HL-60/S4 treated with phorbol 12-myristate 13-acetate at 8.2 ng/mL for 4 days and 3 days (cell line): ENCODE measurements at regions not wholly inside any gene's neighbourhood (a gene's known extent, or its start where the extent isn't known, plus 50 kb on each side); places are given as distances from the start of the nearest gene placed in this dataset.

Experiments
- in situ Hi-C: fragments of 300-500 bp; cut with MboI; formaldehyde crosslinking; loops from 2 replicates; pipeline ENCODE4 v1.15.0; 2022; ENCODE audit warnings: low sequenced_read_pairs

- in situ Hi-C loops, result no loop called here
These were observed 205.0 kb downstream of the RBFOX3 start for GRCh38 chr17:79405823-79406222.

- in situ Hi-C loops, result no loop called here
These were observed 206.5 kb downstream of the RBFOX3 start for GRCh38 chr17:79404136-79404911.

DNA sequence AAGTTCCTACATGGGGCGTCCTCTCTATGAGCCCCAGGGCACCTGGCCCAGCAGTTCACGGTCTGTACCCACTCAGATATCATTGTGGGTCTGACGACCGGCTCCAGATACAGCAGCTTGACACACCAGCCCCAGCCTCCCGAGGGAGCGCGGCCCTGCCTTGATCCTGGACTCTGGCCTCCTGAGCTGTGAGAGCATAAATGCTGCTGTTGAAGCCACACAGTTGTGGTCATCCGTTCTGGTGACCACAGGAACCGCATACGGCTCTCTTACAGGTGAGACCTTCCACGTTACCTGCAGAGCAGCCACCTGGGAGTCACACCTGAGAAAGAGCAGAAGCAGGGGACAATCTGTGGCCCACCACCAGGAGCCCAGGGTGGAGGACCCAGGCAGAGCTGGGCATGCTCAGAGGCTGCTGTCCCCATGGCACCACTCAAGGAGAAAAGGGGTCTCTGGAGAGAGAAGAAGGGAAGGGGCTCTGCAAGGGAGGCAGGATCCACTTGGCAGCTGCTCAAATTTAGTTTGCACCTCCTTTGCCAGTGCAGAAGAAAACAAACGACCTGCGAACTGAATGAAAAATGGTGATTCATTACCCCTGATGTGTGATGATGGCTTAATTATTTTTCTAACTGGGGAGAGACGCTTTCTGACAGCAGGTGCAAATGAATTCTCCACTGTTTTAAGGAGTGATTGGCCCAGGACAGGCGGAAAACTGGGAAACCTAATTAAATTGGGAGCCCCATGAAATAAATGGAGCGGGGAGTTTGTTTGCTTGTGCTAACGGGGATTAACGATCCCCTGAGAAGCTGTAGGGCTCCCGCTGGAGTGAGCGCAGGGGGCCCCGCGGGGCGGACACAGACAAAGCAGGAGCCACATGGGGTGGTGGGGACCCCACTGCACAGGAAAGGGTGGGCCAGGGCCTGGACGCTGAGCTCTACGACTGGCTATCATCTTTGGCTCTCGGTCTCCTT, 208.9 kb downstream of the RBFOX3 start:
- in situ Hi-C loops, result no loop called here

DNA sequence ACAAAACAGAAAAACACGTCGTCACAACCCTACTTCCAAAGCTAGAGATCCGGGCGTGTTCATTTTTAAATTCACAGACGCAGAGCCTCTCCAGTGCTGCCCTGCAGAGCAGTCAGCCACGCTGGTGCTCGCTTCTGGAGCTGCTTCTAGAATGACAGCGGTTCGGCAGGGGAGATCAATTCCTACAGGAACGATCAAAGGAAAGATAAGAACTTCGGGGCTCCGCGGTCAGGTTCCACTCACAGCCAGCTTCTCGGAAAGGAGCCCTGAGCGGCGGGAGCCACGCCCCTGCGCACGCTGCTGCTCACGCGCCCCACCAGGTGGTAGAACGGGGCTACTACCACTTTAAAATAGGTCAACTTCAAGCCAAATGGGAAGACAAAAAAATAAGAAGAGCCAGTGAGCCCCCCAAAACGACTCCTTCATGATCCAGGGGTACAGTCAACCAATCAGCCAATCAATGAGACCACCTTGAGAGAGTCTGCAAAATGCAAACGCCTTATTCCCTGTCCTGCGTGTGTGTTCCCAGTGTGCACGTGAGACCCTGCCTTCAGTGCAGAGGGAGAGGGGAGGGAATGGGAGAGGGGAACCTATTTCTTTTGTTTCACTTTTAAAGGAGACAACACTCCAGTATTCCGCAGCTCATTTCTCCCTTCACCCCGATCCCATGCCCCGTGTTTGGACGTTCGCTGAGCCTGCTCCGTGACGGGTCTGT, 209.7 kb downstream of the RBFOX3 start:
- in situ Hi-C loops, result no loop called here

GRCh38 chr17:79399610-79400144, 211.2 kb downstream of the RBFOX3 start:
- in situ Hi-C loops, result loop anchor here (25.0 kb wide), 1 partner anchor 362 kb away; no protein-coding TSS in a partner anchor

DNA sequence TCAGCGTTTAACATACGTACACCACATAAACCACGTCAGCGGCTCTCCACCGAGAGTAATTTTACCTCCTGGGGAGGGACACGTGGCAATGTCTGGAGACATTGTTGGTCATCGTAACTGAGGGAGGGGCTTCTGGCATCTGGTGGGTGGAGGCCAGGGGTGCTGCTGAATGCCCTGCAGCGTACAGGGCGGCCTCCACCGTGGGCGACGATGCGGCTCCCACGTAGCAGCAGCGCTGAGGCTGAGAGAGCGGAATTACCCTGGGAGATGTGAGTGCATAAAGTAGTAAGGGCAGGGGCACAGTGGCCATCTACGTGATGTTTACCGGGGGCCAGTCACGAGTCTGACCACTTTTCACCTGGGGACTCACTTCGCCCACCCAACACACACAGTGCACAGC, 212.4 kb downstream of the RBFOX3 start:
- in situ Hi-C loops, result loop anchor here (25.0 kb wide), 1 partner anchor 361 kb away; no protein-coding TSS in a partner anchor

DNA sequence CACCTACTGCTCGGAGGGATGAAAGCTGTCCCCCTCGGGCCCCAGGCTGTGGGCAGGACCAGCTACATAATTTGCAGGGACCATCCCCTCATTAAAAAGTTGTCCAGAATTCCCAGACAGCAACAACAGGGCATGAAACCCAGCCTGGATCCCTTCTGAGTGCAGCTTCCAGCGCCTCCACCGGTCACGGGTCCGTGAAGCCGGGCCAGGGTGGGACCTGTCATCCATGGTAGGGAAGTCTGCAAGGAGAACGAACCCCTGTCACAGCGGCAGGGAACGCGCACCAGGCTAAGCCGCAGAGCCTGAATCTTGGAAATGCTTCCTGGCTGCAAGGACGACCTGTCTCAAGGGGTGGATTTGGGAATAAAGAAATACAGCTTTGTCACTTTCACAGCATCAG, 214.2 kb downstream of the RBFOX3 start:
- in situ Hi-C loops, result loop anchor here (25.0 kb wide), 1 partner anchor 359 kb away; no protein-coding TSS in a partner anchor

- in situ Hi-C loops, result loop anchor here (25.0 kb wide), 1 partner anchor 358 kb away; no protein-coding TSS in a partner anchor
These were observed 215.3 kb downstream of the RBFOX3 start for GRCh38 chr17:79395545-79395944.

- in situ Hi-C loops, result loop anchor here (25.0 kb wide), 1 partner anchor 358 kb away; no protein-coding TSS in a partner anchor
These were observed 215.8 kb downstream of the RBFOX3 start for GRCh38 chr17:79395066-79395465.

- in situ Hi-C loops, result loop anchor here (25.0 kb wide), 1 partner anchor 356 kb away; no protein-coding TSS in a partner anchor
These were observed 217.3 kb downstream of the RBFOX3 start for GRCh38 chr17:79393358-79394052.

DNA sequence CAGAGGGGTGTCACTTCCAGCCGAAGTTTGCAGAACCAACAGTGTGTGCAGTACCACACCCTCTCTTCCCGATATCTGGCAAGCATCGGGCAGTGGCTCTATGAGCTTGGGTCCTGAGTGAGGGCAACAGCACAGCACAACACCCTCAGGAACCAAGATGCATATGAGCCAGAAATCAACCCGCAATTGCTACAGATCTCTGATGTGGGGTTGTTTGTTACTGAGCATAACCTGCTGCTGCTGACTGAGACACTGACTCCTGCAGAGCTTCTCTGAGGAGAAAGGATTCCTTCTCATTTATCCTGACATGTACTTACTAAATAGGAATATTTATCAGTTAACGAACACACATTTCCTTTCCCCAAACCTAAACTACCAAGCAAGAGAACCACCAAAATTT, 218.3 kb downstream of the RBFOX3 start:
- in situ Hi-C loops, result loop anchor here (25.0 kb wide), 1 partner anchor 355 kb away; no protein-coding TSS in a partner anchor

DNA sequence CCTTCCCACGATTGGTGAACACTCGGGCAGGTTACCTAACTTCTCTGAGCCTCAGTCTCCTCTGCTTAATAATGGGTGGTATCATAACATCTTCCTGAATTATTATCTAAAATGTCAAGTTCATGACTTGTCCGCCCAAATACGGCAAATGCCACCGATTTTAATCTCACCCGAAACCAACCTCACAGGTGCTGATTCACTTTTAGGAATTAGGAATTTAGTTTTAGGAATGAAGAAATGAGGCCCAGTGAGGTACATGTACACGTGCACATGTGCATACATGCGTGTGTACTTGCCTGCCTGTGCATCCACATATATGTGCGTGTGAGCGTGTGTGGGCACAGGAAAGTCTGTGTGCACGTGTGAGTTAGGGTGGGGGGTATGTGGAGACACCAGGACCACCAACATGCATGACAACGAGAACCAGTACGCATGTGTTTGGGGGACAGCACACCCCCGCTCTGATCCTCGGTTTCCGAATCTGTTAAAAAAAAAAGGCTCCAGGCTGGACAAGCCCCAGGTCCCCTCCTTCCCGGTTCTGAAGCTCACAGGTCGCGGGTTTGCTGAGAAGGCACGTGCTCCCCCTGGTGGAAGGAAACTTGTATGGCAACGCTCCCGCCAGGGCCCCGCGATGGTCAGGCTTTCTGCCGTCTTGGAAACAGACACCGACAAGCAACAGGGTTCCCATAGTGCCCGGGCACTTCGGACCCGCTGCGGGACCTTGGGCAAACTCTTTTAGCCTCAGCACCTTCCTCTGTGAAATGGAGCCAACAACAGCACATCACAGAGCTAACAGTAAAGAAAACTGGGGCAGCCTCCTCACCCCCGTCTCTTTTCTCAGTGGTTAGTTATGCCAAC, 219.2 kb downstream of the RBFOX3 start:
- in situ Hi-C loops, result loop anchor here (25.0 kb wide), 1 partner anchor 354 kb away; no protein-coding TSS in a partner anchor

GRCh38 chr17:79389896-79390295, 221.0 kb downstream of the RBFOX3 start:
- in situ Hi-C loops, result loop anchor here (25.0 kb wide), 1 partner anchor 353 kb away; no protein-coding TSS in a partner anchor

DNA sequence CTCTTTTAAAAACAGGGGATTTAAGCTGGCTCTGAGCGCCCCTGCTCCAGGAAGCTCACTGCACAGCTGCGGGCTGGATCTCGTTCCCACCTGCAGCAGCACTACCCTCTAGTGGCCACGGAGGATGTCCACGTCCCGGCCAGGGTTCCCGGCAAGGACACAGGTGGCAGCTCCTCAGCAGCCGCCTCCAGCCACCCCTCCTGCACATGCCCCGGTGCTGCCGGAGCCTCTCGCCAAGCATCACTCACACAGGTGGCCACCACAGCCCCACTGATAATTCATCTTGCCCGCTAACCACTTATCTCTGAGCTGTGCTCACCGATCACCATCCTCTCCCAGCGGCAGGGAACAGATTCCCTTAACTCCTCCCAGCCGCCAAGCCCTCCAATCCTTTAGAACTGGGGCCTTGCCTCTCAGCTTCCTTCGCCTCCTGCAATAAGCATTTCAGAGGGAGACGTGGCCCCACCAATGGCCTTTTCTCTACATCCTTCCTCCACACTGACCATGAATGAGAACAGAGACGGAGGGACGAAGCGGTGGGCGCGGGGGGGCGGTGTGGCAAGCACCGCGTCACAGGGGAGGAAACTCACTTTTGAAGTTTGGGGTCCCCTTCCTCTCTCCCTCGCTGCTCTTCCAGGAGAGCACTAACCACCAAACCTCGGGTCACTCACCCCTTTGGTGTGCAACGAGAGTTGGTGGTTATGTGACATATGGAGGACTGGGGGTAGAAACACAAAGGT, 222.1 kb downstream of the RBFOX3 start:
- in situ Hi-C loops, result loop anchor here (25.0 kb wide), 1 partner anchor 351 kb away; no protein-coding TSS in a partner anchor

- in situ Hi-C loops, result loop anchor here (25.0 kb wide), 1 partner anchor 350 kb away; no protein-coding TSS in a partner anchor
These were observed 223.1 kb downstream of the RBFOX3 start for GRCh38 chr17:79387783-79388182.

DNA sequence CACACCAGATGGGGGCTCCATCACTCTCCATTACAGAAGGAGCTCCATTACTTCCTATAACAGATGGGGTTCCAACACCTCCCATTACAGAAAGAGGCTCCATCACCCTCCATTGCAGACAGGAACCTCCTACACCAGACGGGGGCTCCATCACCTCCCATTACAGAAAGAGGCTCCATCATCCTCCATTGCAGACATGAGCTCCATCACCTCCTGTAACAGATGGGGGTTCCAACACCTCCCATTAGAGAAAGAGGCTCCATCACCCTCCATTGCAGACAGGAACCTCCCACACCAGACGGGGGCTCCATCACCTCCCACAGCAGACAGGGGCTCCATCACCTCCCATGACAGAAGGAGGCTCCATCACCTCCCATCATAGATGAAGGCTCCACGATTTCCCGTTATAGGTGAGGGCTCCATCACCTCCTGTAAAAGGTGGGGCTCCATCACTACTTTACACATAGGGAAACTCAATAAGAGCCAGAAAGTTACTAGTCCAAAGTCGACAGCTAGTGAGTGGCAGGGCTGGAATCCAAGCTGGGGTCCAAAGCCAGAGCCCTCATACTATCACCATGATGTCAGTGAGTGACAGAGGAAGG, 224.8 kb downstream of the RBFOX3 start:
- in situ Hi-C loops, result loop anchor here (25.0 kb wide), 1 partner anchor 349 kb away; no protein-coding TSS in a partner anchor

DNA sequence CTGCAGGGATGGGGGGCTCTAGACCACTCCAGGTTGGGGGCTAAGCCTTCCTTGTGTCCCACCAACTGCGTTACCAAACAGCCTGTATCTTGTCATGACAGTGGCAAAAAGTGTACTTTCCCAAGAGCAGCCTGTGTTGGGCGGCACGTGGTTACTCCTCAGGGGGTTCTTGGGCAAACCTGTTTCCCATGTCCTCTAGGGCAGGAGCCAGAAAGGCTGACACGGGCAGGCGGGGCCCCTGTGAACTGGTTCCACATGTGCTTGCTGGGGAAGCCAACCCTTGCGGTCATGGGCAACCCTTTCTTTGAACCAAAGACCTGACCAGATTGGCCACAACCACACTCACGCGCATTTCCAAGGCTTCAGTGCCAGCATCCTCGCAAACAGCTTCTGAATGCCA, 228.5 kb downstream of the RBFOX3 start:
- in situ Hi-C loops, result loop anchor here (25.0 kb wide), 1 partner anchor 345 kb away; no protein-coding TSS in a partner anchor
